OCI-LY3 (cell line): ENCODE measurements at regions not wholly inside any gene's neighbourhood (a gene's known extent, or its start where the extent isn't known, plus 50 kb on each side); places are given as distances from the start of the nearest gene placed in this dataset.

Experiments
- CTCF ChIP-seq: fragments of 200-600, 300-600 bp; sonication (generic); IDR thresholded peaks from 2 replicates; pipeline ENCODE4 v1.5.1; 2014; ENCODE audit warnings: antibody characterized with exemption, low read length, low read depth
- EZH2phosphoT487 ChIP-seq: fragments of 200-600 bp; shearing (Covaris generic); IDR thresholded peaks from 2 replicates; pipeline ENCODE4 v1.6.1; 2018; ENCODE audit warnings: antibody characterized with exemption, mixed run types, low read depth

- no peak for TF ChIP-seq CTCF
- TF ChIP-seq EZH2phosphoT487: no peak
These were observed 460.8 kb upstream of the ARGLU1 start for GRCh38 chr13:107028751-107029150.
